GM18951 (cell line): ENCODE measurements at regions not wholly inside any gene's neighbourhood (a gene's known extent, or its start where the extent isn't known, plus 50 kb on each side); places are given as distances from the start of the nearest gene placed in this dataset.

Experiments
- POLR2A ChIP-seq: IDR thresholded peaks from 4 replicates; pipeline ENCODE4 v1.6.1; 2011; ENCODE audit warnings: mild to moderate bottlenecking; ENCODE audit not compliant: insufficient read length, insufficient read depth; ENCODE audit errors: extremely low read depth
- in situ Hi-C: fragments of 300-500 bp; cut with MboI; formaldehyde crosslinking; loops from one replicate; pipeline ENCODE4 v1.12.0; 2022; ENCODE audit warnings: low sequenced_read_pairs, mixed read lengths, inconsistent platforms; ENCODE audit not compliant: unreplicated experiment

- in situ Hi-C loops: no loop called here
Measured at GRCh38 chrX:35722128-35722527, 76.0 kb upstream of the MAGEB16 start.

GRCh38 chrX:35726176-35726575, 72.0 kb upstream of the MAGEB16 start:
- TF ChIP-seq POLR2A: no peak
- in situ Hi-C loops: loop anchor here (25.0 kb wide), 1 partner anchor 339 kb away; no protein-coding TSS in a partner anchor

More at GRCh38 chrX:35722128-35722527, 76.0 kb upstream of the MAGEB16 start:
- TF ChIP-seq POLR2A: no peak

GRCh38 chrX:35728481-35728880, 69.7 kb upstream of the MAGEB16 start:
- no peak for TF ChIP-seq POLR2A
- in situ Hi-C loops: loop anchor here (25.0 kb wide), 1 partner anchor 341 kb away; no protein-coding TSS in a partner anchor

- no peak for TF ChIP-seq POLR2A
- in situ Hi-C loops: loop anchor here (25.0 kb wide), 1 partner anchor 347 kb away; no protein-coding TSS in a partner anchor
Measured at GRCh38 chrX:35733879-35734278, 64.3 kb upstream of the MAGEB16 start.

DNA sequence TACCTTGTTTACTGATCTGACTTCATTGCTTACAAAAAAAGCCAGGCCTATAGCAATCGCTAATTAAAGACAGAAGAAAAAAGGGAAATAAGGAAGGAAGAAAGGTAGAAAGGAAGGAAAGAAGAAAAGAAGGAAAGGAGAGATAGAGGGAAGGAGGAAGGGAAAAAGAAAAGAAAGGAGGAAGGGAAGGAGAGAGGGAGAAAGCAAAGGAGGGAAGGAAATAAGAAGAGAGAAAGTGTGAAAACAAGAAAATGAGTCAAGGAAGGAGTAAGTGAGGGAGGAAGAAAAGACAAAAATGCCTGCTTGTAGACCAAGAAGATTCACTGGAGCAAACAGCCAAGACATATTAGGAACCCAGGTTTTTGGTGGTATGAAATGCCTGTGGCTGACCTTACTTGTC, 57.0 kb upstream of the MAGEB16 start:
- no peak for TF ChIP-seq POLR2A
- in situ Hi-C loops: loop anchor here (25.0 kb wide), 1 partner anchor 354 kb away; no protein-coding TSS in a partner anchor

DNA sequence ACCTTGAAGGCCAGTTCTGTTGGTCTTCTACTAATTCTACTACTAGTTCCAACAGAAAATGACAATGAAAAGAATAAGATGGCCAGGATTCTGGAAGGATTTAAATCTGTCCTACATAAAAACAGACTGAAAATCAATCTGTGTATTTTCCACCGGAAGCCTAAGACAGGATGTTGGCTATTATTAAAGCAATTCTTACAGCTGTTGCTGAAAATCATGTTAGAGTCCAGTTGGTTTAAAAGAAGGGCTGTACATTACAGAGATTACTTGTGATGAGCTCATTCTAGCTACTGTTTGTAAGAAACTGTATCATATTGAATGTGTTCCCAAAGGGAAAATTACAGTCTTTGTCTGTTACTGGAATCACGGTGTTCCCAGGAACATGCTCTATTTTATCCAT, 54.8 kb upstream of the MAGEB16 start:
- in situ Hi-C loops: loop anchor here (25.0 kb wide), 1 partner anchor 356 kb away; no protein-coding TSS in a partner anchor
- no peak for TF ChIP-seq POLR2A
